Tibial nerve (tissue), 4 donors: ENCODE measurements at regions not wholly inside any gene's neighbourhood (a gene's known extent, or its start where the extent isn't known, plus 50 kb on each side); places are given as distances from the start of the nearest gene placed in this dataset.

Experiments used
- EP300 ChIP-seq, 2 donors: sonication (generic); formaldehyde crosslinking; IDR thresholded peaks; one replicate each; pipeline ENCODE4 v1.6.1; 2017; ENCODE audit warnings: antibody characterized with exemption in 2 of 2, mild to moderate bottlenecking in 1 of 2
- TF ChIP-seq, protein P1 (sequence below), 5 experiments: fragments of 200-600 bp in 3 of 5; fragments of 450-650 bp in 2 of 5; sonication (generic) in 3 of 5; IDR thresholded peaks; one replicate each; pipeline ENCODE4 v1.5.1; 2016 to 2019; ENCODE audit warnings: antibody characterized with exemption in 5 of 5, mild to moderate bottlenecking in 3 of 5, moderate library complexity in 2 of 5

GRCh38 chr3:118400086-118400485, 634.6 kb downstream of the IGSF11 start:
- TF ChIP-seq, protein P1, sequence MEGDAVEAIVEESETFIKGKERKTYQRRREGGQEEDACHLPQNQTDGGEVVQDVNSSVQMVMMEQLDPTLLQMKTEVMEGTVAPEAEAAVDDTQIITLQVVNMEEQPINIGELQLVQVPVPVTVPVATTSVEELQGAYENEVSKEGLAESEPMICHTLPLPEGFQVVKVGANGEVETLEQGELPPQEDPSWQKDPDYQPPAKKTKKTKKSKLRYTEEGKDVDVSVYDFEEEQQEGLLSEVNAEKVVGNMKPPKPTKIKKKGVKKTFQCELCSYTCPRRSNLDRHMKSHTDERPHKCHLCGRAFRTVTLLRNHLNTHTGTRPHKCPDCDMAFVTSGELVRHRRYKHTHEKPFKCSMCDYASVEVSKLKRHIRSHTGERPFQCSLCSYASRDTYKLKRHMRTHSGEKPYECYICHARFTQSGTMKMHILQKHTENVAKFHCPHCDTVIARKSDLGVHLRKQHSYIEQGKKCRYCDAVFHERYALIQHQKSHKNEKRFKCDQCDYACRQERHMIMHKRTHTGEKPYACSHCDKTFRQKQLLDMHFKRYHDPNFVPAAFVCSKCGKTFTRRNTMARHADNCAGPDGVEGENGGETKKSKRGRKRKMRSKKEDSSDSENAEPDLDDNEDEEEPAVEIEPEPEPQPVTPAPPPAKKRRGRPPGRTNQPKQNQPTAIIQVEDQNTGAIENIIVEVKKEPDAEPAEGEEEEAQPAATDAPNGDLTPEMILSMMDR (IDR thresholded peaks at IDR 0.05): no peak
- TF ChIP-seq EP300 (IDR thresholded peaks at IDR 0.05): no peak
